ENCODE measurements at regions not wholly inside any gene's neighbourhood (a gene's known extent, or its start where the extent isn't known, plus 50 kb on each side); places are given as distances from the start of the nearest gene placed in this dataset.

GRCh38 chr12:27193854-27194544 lies 50.1 kb upstream of the STK38L start:
- DNase-seq (ENCODE audit: low spot score) = no peak
- Histone ChIP-seq H3K9me3 (ENCODE audit: low read length) (no peaks in the 10 kb centered on the region), H4K20me1 (ENCODE audit: insufficient read depth, low read length) (no peaks in the 10 kb centered on the region), H3K79me2 (ENCODE audit: insufficient read depth, low read depth, low read length) (no peaks in the 10 kb centered on the region), H3K4me3 (ENCODE audit: low read depth, low read length, poor library complexity, severe bottlenecking) (no peak overlapping the region), H3K4me1 (ENCODE audit: insufficient read depth, low read length, poor library complexity, severe bottlenecking) (no peaks in the 10 kb centered on the region), H2AFZ (ENCODE audit: low read length) (no peak overlapping the region), H3K27ac (ENCODE audit: low read depth, low read length, poor library complexity, severe bottlenecking) (no peak overlapping the region), H3K4me2 (ENCODE audit: low read length) (no peak overlapping the region), H3K9me2 (ENCODE audit: insufficient read depth, low read length) (no peaks in the 10 kb centered on the region), H3K36me3 (ENCODE audit: insufficient read depth, low read length) (no peaks in the 10 kb centered on the region)
- BruUV-seq (replicated peaks) = no TSS peak
- no peak for TF ChIP-seq CTCF (conservative IDR thresholded peaks at IDR 0.05; ENCODE audit: low read length)
- no peak for TF ChIP-seq EZH2phosphoT487 (IDR thresholded peaks at IDR 0.05; ENCODE audit: borderline replicate concordance, low read depth, low read length)
- ChIA-PET CTCF (ENCODE audit: unreplicated experiment) (no interaction called here), POLR2A (no interaction called here)
- intact Hi-C loops (cut with micrococcal nuclease; ENCODE audit: unreplicated experiment) = no loop called here
